ENCODE measurements at regions not wholly inside any gene's neighbourhood (a gene's known extent, or its start where the extent isn't known, plus 50 kb on each side); places are given as distances from the start of the nearest gene placed in this dataset.
"Not testable (repeated sequence)": the region's sequence is repeated elsewhere in the genome, so short reads cannot be mapped to it uniquely, and the experiment has no call there.

- DNase-seq (ENCODE audit: low spot score): no peak
These were observed 162.6 kb downstream of the PRKX start for GRCh38 chrX:3550871-3551270.

GRCh38 chrX:3550160-3550751, 163.2 kb downstream of the PRKX start:
- no peak for DNase-seq (ENCODE audit: low spot score)

GRCh38 chrX:3549411-3549911, 164.0 kb downstream of the PRKX start:
- peak; percentile 1 for DNase-seq (ENCODE audit: low spot score)

- DNase-seq (ENCODE audit: low spot score): peak; percentile 0
These were observed 164.6 kb downstream of the PRKX start for GRCh38 chrX:3548765-3549391.

GRCh38 chrX:3545901-3546300, 167.5 kb downstream of the PRKX start:
- DNase-seq (ENCODE audit: low spot score): no peak

GRCh38 chrX:3541336-3541735, 172.1 kb downstream of the PRKX start:
- no peak for DNase-seq (ENCODE audit: low spot score)

- DNase-seq (ENCODE audit: low spot score): no peak
These were observed 173.3 kb downstream of the PRKX start for GRCh38 chrX:3540105-3540504.

- no peak for DNase-seq (ENCODE audit: low spot score)
These were observed 180.8 kb downstream of the PRKX start for GRCh38 chrX:3532581-3533085.

GRCh38 chrX:3531435-3531834, 182.0 kb downstream of the PRKX start:
- not testable (repeated sequence) for DNase-seq (ENCODE audit: low spot score)

- DNase-seq (ENCODE audit: low spot score): no peak
These were observed 183.1 kb upstream of the MXRA5 start for GRCh38 chrX:3529466-3530010.

- no peak for DNase-seq (ENCODE audit: low spot score)
These were observed 181.4 kb upstream of the MXRA5 start for GRCh38 chrX:3527811-3528210.

GRCh38 chrX:3527166-3527565, 180.7 kb upstream of the MXRA5 start:
- no peak for DNase-seq (ENCODE audit: low spot score)

- no peak for DNase-seq (ENCODE audit: low spot score)
These were observed 180.3 kb upstream of the MXRA5 start for GRCh38 chrX:3526731-3527130.

GRCh38 chrX:3526071-3526470, 179.6 kb upstream of the MXRA5 start:
- DNase-seq (ENCODE audit: low spot score): no peak

- no peak for DNase-seq (ENCODE audit: low spot score)
These were observed 175.7 kb upstream of the MXRA5 start for GRCh38 chrX:3522101-3522650.

GRCh38 chrX:3521396-3521795, 174.9 kb upstream of the MXRA5 start:
- no peak for DNase-seq (ENCODE audit: low spot score)

GRCh38 chrX:3520982-3521381, 174.5 kb upstream of the MXRA5 start:
- no peak for DNase-seq (ENCODE audit: low spot score)

GRCh38 chrX:3520458-3520857, 174.0 kb upstream of the MXRA5 start:
- DNase-seq (ENCODE audit: low spot score): no peak

GRCh38 chrX:3519384-3519783, 172.9 kb upstream of the MXRA5 start:
- DNase-seq (ENCODE audit: low spot score): not testable (repeated sequence)

- no peak for DNase-seq (ENCODE audit: low spot score)
These were observed 172.4 kb upstream of the MXRA5 start for GRCh38 chrX:3518870-3519269.

- DNase-seq (ENCODE audit: low spot score): no peak
These were observed 169.6 kb upstream of the MXRA5 start for GRCh38 chrX:3516051-3516541.

GRCh38 chrX:3514996-3515395, 168.5 kb upstream of the MXRA5 start:
- DNase-seq (ENCODE audit: low spot score): no peak

GRCh38 chrX:3512150-3512549, 165.7 kb upstream of the MXRA5 start:
- DNase-seq (ENCODE audit: low spot score): not testable (repeated sequence)

Measured in HuH-7.5 (cell line).